ENCODE measurements at regions not wholly inside any gene's neighbourhood (a gene's known extent, or its start where the extent isn't known, plus 50 kb on each side); places are given as distances from the start of the nearest gene placed in this dataset.
"Not testable (repeated sequence)": the region's sequence is repeated elsewhere in the genome, so short reads cannot be mapped to it uniquely, and the experiment has no call there.

- H3K27me3 ChIP-seq (ENCODE audit: insufficient read depth); H4K20me1 ChIP-seq (ENCODE audit: insufficient read depth); H2AFZ ChIP-seq (ENCODE audit: low read depth); H3K4me3 ChIP-seq (ENCODE audit: low read depth in 2 of 2, low read length in 1 of 2); H3K27ac ChIP-seq (ENCODE audit: low read depth in 2 of 2, low read length in 1 of 2); H3F3A ChIP-seq (replicated peaks; ENCODE audit: insufficient read depth); H3K36me3 ChIP-seq (replicated peaks in 1 of 2; ENCODE audit: control insufficient read depth in 1 of 2, insufficient read depth in 2 of 2, low read length in 1 of 2); H3K9me3 ChIP-seq; H3K4me2 ChIP-seq; H3K9ac ChIP-seq; DNase-seq; H3K9me2 ChIP-seq; H3K79me2 ChIP-seq (ENCODE audit: insufficient read depth): not testable (repeated sequence)
- WGBS (ENCODE audit: low lambda C conversion rate): 84% methylated on average over 9 of the region's 11 CpGs
- ChIA-PET POLR2A (interaction anchor here (1.2 kb wide), 1 partner anchor 94 kb away, joined by 3 read pairs; no protein-coding TSS in a partner anchor), CTCF (interaction anchor here (0.6 to 1.8 kb wide), 4 partner anchors 11 to 227 kb away, joined by 3 to 7 read pairs (median 3); no protein-coding TSS in a partner anchor)
- H3K4me1 ChIP-seq (ENCODE audit: control insufficient read depth in 1 of 2, insufficient read depth in 2 of 2, low read depth in 1 of 2, low read length in 1 of 2): peaks cover 0 to 60% of the 10 kb centered on the region in 2 experiments; a peak in 2 of 4 replicates
Observed at GRCh38 chr16:85451142-85451541, 162.0 kb upstream of the GSE1 start.

GRCh38 chr16:85451641-85452363 lies 161.3 kb upstream of the GSE1 start:
- H3K36me3 ChIP-seq (replicated peaks in 1 of 2; ENCODE audit: control insufficient read depth in 1 of 2, insufficient read depth in 2 of 2, low read length in 1 of 2): no peaks in the 10 kb centered on the region
- H3K9me3 ChIP-seq: no peaks in the 10 kb centered on the region
- H3K9me2 ChIP-seq: no peaks in the 10 kb centered on the region
- no peak overlapping the region for H3K27ac ChIP-seq (ENCODE audit: low read depth in 2 of 2, low read length in 1 of 2)
- H3K79me2 ChIP-seq (ENCODE audit: insufficient read depth): no peaks in the 10 kb centered on the region
- no peak overlapping the region for H3K9ac ChIP-seq
- H3F3A ChIP-seq (replicated peaks; ENCODE audit: insufficient read depth): no peaks in the 10 kb centered on the region
- peaks cover 0 to 60% of the 10 kb centered on the region in 2 experiments; a peak in 2 of 4 replicates for H3K4me1 ChIP-seq (ENCODE audit: control insufficient read depth in 1 of 2, insufficient read depth in 2 of 2, low read depth in 1 of 2, low read length in 1 of 2)
- H3K4me2 ChIP-seq: no peak overlapping the region
- H2AFZ ChIP-seq (ENCODE audit: low read depth): no peak overlapping the region
- 92% methylated on average over 24 of the region's 32 CpGs for WGBS (ENCODE audit: low lambda C conversion rate)
- no peaks in the 10 kb centered on the region for H3K27me3 ChIP-seq (ENCODE audit: insufficient read depth)
- no peak overlapping the region for H3K4me3 ChIP-seq (ENCODE audit: low read depth in 2 of 2, low read length in 1 of 2)
- no peak for DNase-seq
- ChIA-PET CTCF (interaction anchor here (0.7 to 1.8 kb wide), 3 partner anchors 14 to 337 kb away, joined by 3 to 5 read pairs (median 3); no protein-coding TSS in a partner anchor), POLR2A (interaction anchor here (1.2 kb wide), 1 partner anchor 93 kb away, joined by 3 read pairs; no protein-coding TSS in a partner anchor)
- 0 out of 2 replicates have a peak, but pooled peaks cover 3% of the 10 kb centered on the region for H4K20me1 ChIP-seq (ENCODE audit: insufficient read depth)
- TF ChIP-seq RCOR1 (IDR thresholded peaks at IDR 0.05; ENCODE audit: low read length) (no peak), FOXJ3 (CRISPR knock-in tag; IDR thresholded peaks at IDR 0.05) (no peak), MEF2A (IDR thresholded peaks at IDR 0.05; ENCODE audit: borderline replicate concordance, low read depth) (no peak), MXI1 (IDR thresholded peaks at IDR 0.05; ENCODE audit: low read depth, low read length) (no peak), FOSL2 (IDR thresholded peaks at IDR 0.05; ENCODE audit: borderline replicate concordance, low read depth) (no peak), USF1 (IDR thresholded peaks at IDR 0.05; ENCODE audit: borderline replicate concordance, low read depth) (no peak), POLR2AphosphoS5 (IDR thresholded peaks at IDR 0.05; ENCODE audit: low read depth, low read length) (no peak), TEAD4 (IDR thresholded peaks at IDR 0.05; ENCODE audit: borderline replicate concordance, insufficient read depth) (no peak), CHD2 (IDR thresholded peaks at IDR 0.05; ENCODE audit: low read length, partially characterized antibody) (no peak), TCF12 (IDR thresholded peaks at IDR 0.05) (no peak), EZH2phosphoT487 (IDR thresholded peaks at IDR 0.05; ENCODE audit: borderline replicate concordance, low read depth) (no peak), GATA2 (CRISPR knock-in tag; IDR thresholded peaks at IDR 0.05) (no peak), YY1 (IDR thresholded peaks at IDR 0.05; ENCODE audit: low read depth) (no peak)
- TF ChIP-seq, protein P1, sequence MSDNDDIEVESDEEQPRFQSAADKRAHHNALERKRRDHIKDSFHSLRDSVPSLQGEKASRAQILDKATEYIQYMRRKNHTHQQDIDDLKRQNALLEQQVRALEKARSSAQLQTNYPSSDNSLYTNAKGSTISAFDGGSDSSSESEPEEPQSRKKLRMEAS (IDR thresholded peaks at IDR 0.05; ENCODE audit: low read depth): no peak
